DND-41 (cell line): ENCODE measurements at regions not wholly inside any gene's neighbourhood (a gene's known extent, or its start where the extent isn't known, plus 50 kb on each side); places are given as distances from the start of the nearest gene placed in this dataset.

Source experiments
- EZH2 ChIP-seq: IDR thresholded peaks from 3 replicates; pipeline ENCODE4 v1.6.1; 2012; ENCODE audit warnings: borderline replicate concordance, low read depth, mild to moderate bottlenecking, moderate library complexity, low read length, inconsistent platforms; ENCODE audit not compliant: severe bottlenecking
- TF ChIP-seq, protein P1 (sequence below): IDR thresholded peaks from 2 replicates; pipeline ENCODE4 v1.5.1; 2012; ENCODE audit warnings: borderline replicate concordance, low read length, moderate library complexity, mild to moderate bottlenecking; ENCODE audit not compliant: poor library complexity, severe bottlenecking; ENCODE audit errors: extremely low read depth

DNA sequence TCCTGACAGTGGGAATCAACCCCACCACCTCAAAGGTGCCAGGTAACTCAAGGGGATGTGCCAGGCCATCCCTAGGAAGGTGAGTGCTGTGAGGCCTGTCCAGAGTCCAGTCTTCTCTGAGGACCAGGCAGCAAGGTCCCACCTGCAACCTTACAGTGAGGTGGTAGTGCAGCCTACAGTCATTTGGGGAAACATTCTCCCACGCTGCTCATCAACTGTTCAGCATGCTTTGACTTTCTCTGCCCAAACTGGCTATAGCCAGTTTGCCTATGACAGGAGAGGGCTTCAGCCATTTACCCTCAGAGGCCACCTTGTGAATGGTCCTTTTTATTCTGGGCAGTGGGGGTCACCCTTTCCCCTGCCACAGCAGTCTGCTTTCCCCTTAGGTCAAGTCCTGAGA, 81.9 kb downstream of the ATPSCKMT start:
- no peak for TF ChIP-seq EZH2
- TF ChIP-seq, protein P1, sequence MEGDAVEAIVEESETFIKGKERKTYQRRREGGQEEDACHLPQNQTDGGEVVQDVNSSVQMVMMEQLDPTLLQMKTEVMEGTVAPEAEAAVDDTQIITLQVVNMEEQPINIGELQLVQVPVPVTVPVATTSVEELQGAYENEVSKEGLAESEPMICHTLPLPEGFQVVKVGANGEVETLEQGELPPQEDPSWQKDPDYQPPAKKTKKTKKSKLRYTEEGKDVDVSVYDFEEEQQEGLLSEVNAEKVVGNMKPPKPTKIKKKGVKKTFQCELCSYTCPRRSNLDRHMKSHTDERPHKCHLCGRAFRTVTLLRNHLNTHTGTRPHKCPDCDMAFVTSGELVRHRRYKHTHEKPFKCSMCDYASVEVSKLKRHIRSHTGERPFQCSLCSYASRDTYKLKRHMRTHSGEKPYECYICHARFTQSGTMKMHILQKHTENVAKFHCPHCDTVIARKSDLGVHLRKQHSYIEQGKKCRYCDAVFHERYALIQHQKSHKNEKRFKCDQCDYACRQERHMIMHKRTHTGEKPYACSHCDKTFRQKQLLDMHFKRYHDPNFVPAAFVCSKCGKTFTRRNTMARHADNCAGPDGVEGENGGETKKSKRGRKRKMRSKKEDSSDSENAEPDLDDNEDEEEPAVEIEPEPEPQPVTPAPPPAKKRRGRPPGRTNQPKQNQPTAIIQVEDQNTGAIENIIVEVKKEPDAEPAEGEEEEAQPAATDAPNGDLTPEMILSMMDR = no peak
